Ovary (tissue), 7 donors: ENCODE measurements at regions not wholly inside any gene's neighbourhood (a gene's known extent, or its start where the extent isn't known, plus 50 kb on each side); places are given as distances from the start of the nearest gene placed in this dataset.

Source experiments
- DNase-seq, 5 donors: peaks; one replicate each; pipeline ENCODE4 v3.0.0-alpha.2; 2019 to 2020
- H3K27ac ChIP-seq, 2 donors: fragments of 200-600 bp; one replicate each; pipeline versions ENCODE4 v1.5.1 to v1.8.0; 2019 to 2022
- H3K27me3 ChIP-seq: fragments of 200-600 bp; one replicate; pipeline ENCODE4 v1.8.0; 2022
- H3K36me3 ChIP-seq: fragments of 200-600 bp; sonication (generic); one replicate; pipeline ENCODE4 v1.5.1; 2019
- H3K4me1 ChIP-seq: one replicate; pipeline ENCODE4 v1.8.1; 2013; ENCODE audit warnings: mild to moderate bottlenecking, moderate library complexity; ENCODE audit not compliant: insufficient read depth
- H3K4me3 ChIP-seq: fragments of 200-600 bp; sonication (generic); one replicate; pipeline ENCODE4 v1.5.1; 2017
- H3K9me3 ChIP-seq, 2 donors: fragments of 200-600 bp in 1 of 2; sonication (generic) in 1 of 2; one replicate each; pipeline versions ENCODE4 v1.5.1 to v1.8.1; 2013 to 2019; ENCODE audit warnings: mild to moderate bottlenecking in 1 of 2, moderate library complexity in 1 of 2
- CTCF ChIP-seq, 3 donors: fragments of 450-650 bp in 2 of 3; fragments of 200-600 bp in 1 of 3; IDR thresholded peaks; one replicate each; pipeline versions ENCODE4 v1.5.1 to v1.8.0; 2016 to 2022; ENCODE audit warnings: antibody characterized with exemption in 3 of 3, mild to moderate bottlenecking in 1 of 3
- EP300 ChIP-seq: sonication (generic); formaldehyde crosslinking; IDR thresholded peaks from one replicate; pipeline ENCODE4 v1.6.1; 2017; ENCODE audit warnings: antibody characterized with exemption
- POLR2A ChIP-seq: fragments of 450-650 bp; IDR thresholded peaks from one replicate; pipeline ENCODE4 v1.6.1; 2017; ENCODE audit warnings: antibody characterized with exemption, mild to moderate bottlenecking, moderate library complexity
- WGBS, 3 donors: extraction: QIAGEN DNeasy Blood & Tissue Kit in 1 of 3; methylation state at CpG; one replicate each; pipeline versions ENCODE4 v1.1.5 to v1.1.7; 2013 to 2017; 5-methylcytosine and 5-hydroxymethylcytosine counted together
- intact Hi-C, 4 donors: fragments of 100-400 bp; cut with DNase I; formaldehyde crosslinking; loops; one replicate each; pipeline versions ENCODE4 v1.11.0 to v1.15.1; 2022 to 2023
- donor health status: DM: no; HTN: no; CAD: no; lungs with moderate emphysema.
- donor health status: DM: no; HTN: no; CAD: no.
- donor health status: Bipolar disorder and iron deficiency.
- donor health status: DM: no; HTN: no; CAD: no.
- donor health status: DM: yes; HTN: yes; CAD: no.

GRCh38 chr1:5269901-5270300 lies 615.5 kb downstream of the AJAP1 start:
- no peak overlapping the region for H3K4me3 ChIP-seq
- no peaks in the 10 kb centered on the region for H3K9me3 ChIP-seq
- 92 to 98% (median 97%) methylated on average over 3 of the region's 3 CpGs for WGBS, 3 donors
- no peaks in the 10 kb centered on the region for H3K36me3 ChIP-seq
- no peak for DNase-seq
- intact Hi-C loops, result no loop called here
- TF ChIP-seq EP300 (no peak), POLR2A (no peak), CTCF (IDR thresholded peaks at IDR 0.05) (no peak)
- H3K27ac ChIP-seq, result no peak overlapping the region
- H3K4me1 ChIP-seq, result no peaks in the 10 kb centered on the region
- H3K27me3 ChIP-seq, result no peaks in the 10 kb centered on the region

GRCh38 chr1:5267603-5268235 lies 613.3 kb downstream of the AJAP1 start:
- intact Hi-C loops, result no loop called here
- DNase-seq, result no peak
- 32 to 38% (median 37%) methylated on average over 14 of the region's 14 CpGs for WGBS, 3 donors

GRCh38 chr1:5265438-5266075 lies 611.1 kb downstream of the AJAP1 start:
- H3K4me3 ChIP-seq, result no peak overlapping the region
- H3K27me3 ChIP-seq, result no peaks in the 10 kb centered on the region
- no peaks in the 10 kb centered on the region for H3K36me3 ChIP-seq
- WGBS, 3 donors, result 63 to 69% (median 68%) methylated on average over 14 of the region's 14 CpGs
- no peak for DNase-seq
- no peaks in the 10 kb centered on the region for H3K4me1 ChIP-seq
- intact Hi-C loops, result no loop called here
- TF ChIP-seq CTCF (IDR thresholded peaks at IDR 0.05) (no peak), POLR2A (no peak), EP300 (no peak)
- no peak overlapping the region for H3K27ac ChIP-seq
- no peaks in the 10 kb centered on the region for H3K9me3 ChIP-seq

More at GRCh38 chr1:5267603-5268235, 613.3 kb downstream of the AJAP1 start:
- no peak for TF ChIP-seq EP300
- no peak for TF ChIP-seq CTCF (IDR thresholded peaks at IDR 0.05)
- no peaks in the 10 kb centered on the region for H3K27me3 ChIP-seq
- H3K36me3 ChIP-seq, result no peaks in the 10 kb centered on the region
- H3K27ac ChIP-seq, result no peak overlapping the region
- no peak overlapping the region for H3K4me3 ChIP-seq
- H3K4me1 ChIP-seq, result no peaks in the 10 kb centered on the region
- H3K9me3 ChIP-seq, result no peaks in the 10 kb centered on the region

- WGBS, 3 donors, result 65 to 83% (median 75%) methylated on average over 6 of the region's 6 CpGs
- H3K27me3 ChIP-seq, result no peaks in the 10 kb centered on the region
Observed at GRCh38 chr1:5264476-5264875, 610.1 kb downstream of the AJAP1 start.

More at GRCh38 chr1:5264476-5264875, 610.1 kb downstream of the AJAP1 start:
- TF ChIP-seq POLR2A (no peak), EP300 (no peak), CTCF (IDR thresholded peaks at IDR 0.05) (no peak)
- no peak overlapping the region for H3K4me3 ChIP-seq
- H3K36me3 ChIP-seq, result no peaks in the 10 kb centered on the region
- H3K9me3 ChIP-seq, result no peaks in the 10 kb centered on the region
- intact Hi-C loops, result no loop called here
- no peak for DNase-seq
- H3K27ac ChIP-seq, result no peak overlapping the region
- no peaks in the 10 kb centered on the region for H3K4me1 ChIP-seq
